Astrocyte of the cerebellum (primary cell): ENCODE measurements at regions not wholly inside any gene's neighbourhood (a gene's known extent, or its start where the extent isn't known, plus 50 kb on each side); places are given as distances from the start of the nearest gene placed in this dataset.

Experiments
- DNase-seq: peaks from one replicate; pipeline ENCODE4 v3.0.0-alpha.2; 2011; ENCODE audit warnings: low read depth
- H3K4me3 ChIP-seq: 2 replicates; pipeline ENCODE4 v1.5.1; 2011; ENCODE audit warnings: mild to moderate bottlenecking, low read depth, low read length, moderate library complexity
- in situ Hi-C: cut with HindIII; loops from 2 replicates; pipeline ENCODE4 v1.10.0; 2017; ENCODE audit warnings: low sequenced_read_pairs
- TF ChIP-seq, protein P1 (sequence below): IDR thresholded peaks from 2 replicates; pipeline ENCODE4 v1.5.1; 2012; ENCODE audit warnings: low read length, low read depth, moderate library complexity, mild to moderate bottlenecking; ENCODE audit errors: missing control alignments

DNA sequence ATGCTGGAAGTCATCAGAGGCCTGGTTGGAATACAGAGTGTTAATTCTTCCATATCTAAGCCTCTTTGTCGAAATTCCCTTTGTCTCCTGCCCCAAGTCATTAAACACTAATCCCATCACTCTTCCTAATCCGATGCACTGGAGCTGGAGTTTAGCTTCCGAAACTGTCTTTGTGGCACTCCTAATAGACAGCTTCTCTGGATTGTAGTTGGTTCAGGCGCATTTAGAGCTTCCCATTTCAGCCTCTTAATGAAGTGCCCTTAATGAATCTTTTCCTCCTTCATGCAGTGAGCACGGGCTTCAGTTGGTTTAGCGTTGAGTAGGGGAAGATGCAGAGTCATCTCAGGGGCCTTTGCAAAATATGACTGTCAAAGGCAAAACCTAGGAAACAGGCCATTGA lies 72.2 kb upstream of the MEIS1 start:
- DNase-seq = no peak
- in situ Hi-C loops = no loop called here
- H3K4me3 ChIP-seq = no peak overlapping the region
- TF ChIP-seq, protein P1, sequence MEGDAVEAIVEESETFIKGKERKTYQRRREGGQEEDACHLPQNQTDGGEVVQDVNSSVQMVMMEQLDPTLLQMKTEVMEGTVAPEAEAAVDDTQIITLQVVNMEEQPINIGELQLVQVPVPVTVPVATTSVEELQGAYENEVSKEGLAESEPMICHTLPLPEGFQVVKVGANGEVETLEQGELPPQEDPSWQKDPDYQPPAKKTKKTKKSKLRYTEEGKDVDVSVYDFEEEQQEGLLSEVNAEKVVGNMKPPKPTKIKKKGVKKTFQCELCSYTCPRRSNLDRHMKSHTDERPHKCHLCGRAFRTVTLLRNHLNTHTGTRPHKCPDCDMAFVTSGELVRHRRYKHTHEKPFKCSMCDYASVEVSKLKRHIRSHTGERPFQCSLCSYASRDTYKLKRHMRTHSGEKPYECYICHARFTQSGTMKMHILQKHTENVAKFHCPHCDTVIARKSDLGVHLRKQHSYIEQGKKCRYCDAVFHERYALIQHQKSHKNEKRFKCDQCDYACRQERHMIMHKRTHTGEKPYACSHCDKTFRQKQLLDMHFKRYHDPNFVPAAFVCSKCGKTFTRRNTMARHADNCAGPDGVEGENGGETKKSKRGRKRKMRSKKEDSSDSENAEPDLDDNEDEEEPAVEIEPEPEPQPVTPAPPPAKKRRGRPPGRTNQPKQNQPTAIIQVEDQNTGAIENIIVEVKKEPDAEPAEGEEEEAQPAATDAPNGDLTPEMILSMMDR = no peak

DNA sequence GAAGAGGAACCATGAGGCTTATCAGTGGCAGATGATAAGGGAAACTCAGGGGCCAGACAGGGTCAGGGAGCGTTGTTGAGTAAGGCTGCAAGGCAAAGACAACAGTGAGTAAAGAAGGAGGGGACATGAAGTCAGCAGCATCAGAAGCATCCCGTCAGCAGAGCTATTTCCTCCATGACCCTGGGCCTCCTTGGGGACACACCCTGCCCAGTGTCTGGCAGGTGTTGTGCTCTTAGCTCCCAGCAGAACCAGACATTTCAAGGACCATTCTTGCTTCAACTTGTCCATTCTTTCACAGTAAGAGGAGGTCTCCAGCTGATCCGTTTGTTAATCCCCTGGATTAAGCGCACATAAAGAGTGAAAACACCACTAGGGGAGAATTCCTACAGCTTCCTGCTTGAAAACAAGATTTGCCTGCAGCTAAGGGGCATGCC lies 88.7 kb upstream of the MEIS1 start:
- no peak for DNase-seq
- in situ Hi-C loops = no loop called here
- H3K4me3 ChIP-seq = no peak overlapping the region
- TF ChIP-seq, protein P1 = no peak

DNA sequence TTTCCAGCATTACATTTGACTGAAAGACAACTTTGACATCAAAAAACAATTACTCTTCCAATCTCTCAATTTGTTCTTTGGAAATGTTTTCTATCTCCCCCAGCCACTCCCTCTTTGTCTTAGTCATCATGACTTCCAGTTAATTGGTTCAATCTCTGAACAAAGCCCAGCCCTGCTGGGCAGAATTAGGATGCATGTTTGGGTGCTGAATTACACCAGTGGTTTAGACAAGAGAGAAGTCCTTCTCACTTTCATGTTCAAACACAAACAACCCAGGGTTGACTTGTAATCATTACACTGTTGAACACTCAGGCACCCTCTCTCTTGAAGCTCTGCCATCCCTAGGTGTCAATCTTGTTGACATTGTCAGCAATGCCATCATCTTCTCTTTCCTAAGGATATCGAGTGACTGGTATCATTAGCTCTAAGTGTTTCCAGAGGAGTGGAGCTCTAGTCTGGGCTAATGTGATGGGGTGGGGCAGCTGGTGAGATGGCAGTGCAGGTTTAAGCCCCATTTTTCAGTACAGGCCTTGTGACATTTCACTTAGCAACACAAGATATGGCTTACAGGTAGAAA lies 90.8 kb upstream of the MEIS1 start:
- TF ChIP-seq, protein P1 = no peak
- in situ Hi-C loops = no loop called here
- H3K4me3 ChIP-seq = no peak overlapping the region
- no peak for DNase-seq

DNA sequence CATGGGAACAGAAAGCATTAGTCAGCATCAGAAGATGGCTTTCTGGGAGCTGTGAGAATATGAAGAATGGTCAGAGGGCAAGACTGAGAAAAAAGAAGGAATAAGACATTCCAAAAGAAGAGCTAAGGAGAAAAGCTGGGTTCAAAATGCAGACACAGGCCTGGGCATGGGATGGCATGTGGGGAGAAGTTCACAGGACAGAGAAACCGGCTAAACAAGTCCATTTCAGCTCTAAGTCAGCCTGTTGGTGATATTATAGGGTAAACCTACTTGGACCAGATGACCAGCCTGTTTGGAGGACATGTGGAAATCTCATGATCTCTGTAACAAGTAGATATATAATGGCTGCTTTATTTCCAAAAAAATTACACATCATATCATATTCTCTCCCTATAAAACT lies 91.7 kb upstream of the MEIS1 start:
- no peak for DNase-seq
- in situ Hi-C loops = no loop called here
- H3K4me3 ChIP-seq = no peak overlapping the region
- TF ChIP-seq, protein P1 = no peak

DNA sequence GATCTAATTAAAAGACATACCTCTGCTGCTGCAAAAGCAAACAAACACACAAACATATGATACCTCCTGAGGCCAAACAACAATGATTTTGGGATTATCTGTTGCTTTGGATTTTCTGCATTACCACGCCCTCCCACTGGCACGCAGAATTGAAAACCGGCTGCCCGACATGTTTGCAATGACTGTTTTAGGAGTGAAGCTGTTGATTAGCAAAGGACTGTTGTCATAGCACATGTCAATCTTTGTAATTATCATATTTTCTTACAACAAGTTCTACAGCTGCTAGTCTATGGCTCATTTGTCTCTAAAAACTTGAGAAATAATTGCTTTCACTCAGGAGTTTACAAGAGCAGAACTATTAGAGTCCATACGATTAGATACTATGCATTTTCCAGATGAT lies 94.4 kb upstream of the MEIS1 start:
- H3K4me3 ChIP-seq = no peak overlapping the region
- TF ChIP-seq, protein P1 = no peak
- in situ Hi-C loops = no loop called here
- no peak for DNase-seq

DNA sequence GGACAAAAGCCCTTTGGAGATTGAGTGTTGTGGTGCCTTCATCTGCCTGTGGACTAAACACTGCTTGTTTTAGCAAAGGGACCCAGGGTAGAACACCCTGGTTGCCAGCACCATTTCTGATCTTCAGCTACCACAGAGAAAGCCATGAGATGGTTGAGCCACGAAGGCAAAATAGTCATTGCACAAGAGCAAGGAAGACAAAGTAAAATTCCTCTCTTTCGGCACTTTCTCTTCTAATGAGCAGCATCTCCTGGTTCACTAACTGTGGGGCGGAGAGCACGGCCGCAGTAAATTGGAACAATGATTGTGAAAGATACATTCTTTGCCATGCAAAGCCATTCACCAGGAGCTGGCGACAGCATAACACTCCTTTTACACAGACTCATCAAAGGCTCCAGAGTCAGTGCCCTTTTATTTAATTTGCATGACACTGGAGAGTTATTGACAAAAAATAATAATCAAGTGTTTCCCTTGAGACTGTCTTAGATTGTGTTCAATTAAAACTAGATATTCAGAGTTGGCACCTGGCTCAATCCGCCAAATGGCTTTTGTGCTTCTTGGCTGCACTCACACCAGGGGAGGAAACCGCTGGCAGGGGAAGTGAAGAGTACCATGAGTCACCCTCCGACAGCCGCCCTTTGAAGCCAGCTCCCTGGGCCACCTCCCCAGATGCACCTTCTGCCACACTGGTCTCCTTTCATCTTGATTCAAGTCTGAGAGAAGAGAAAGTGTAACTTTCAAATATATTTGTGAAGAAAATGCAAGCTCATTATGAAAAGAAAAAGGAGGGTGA lies 100.5 kb upstream of the MEIS1 start:
- peak; percentile 76 for DNase-seq
- in situ Hi-C loops = no loop called here
- TF ChIP-seq, protein P1 = no peak
- peak overlapping the region; percentile 0 for H3K4me3 ChIP-seq
